Endothelial cell of umbilical vein (primary cell): ENCODE measurements at regions not wholly inside any gene's neighbourhood (a gene's known extent, or its start where the extent isn't known, plus 50 kb on each side); places are given as distances from the start of the nearest gene placed in this dataset.
A peak's percentile ranks its signal among the peaks of the same experiment; 100 is the strongest.

Experiments
- BruUV-seq: library from RNA; stranded (reverse); fragments of 400-500 nt; replicated peaks from 2 replicates; lab custom pipeline; 2021; lab: Mats Ljungman, UMichigan
- CTCF ChIA-PET: fragments of 300-600, 350-600 bp; sonication (Branson Sonifier 250); formaldehyde crosslinking; loops from one replicate; lab custom pipeline; 2021; ENCODE audit warnings: antibody characterized with exemption, inconsistent platforms; lab: Charles Lee
- POLR2A ChIA-PET: fragments of 300-600, 350-600 bp; sonication (Branson Sonifier 250); formaldehyde crosslinking; loops from one replicate; lab custom pipeline; 2021; ENCODE audit warnings: antibody characterized with exemption, inconsistent platforms; lab: Charles Lee
- DNase-seq: peaks from one replicate; pipeline ENCODE4 v3.0.0-alpha.2; 2011; ENCODE audit warnings: low read depth, low spot score
- FAIRE-seq: peaks from 2 replicates; lab custom pipeline; 2011; peaks lifted over from hg19 to GRCh38; lab: Jason Lieb, UNC
- H2AFZ ChIP-seq: 2 replicates; pipeline ENCODE4 v1.6.0; 2012; ENCODE audit warnings: low read depth, low read length, control low read depth, inconsistent platforms
- H3K27ac ChIP-seq: 2 replicates; pipeline ENCODE4 v1.5.1; 2011; ENCODE audit warnings: low read depth, mild to moderate bottlenecking, control low read depth, low read length, moderate library complexity; ENCODE audit not compliant: insufficient read depth
- H3K27me3 ChIP-seq, 2 experiments: 2 replicates each; pipeline versions ENCODE4 v1.6.0 to v1.6.1; 2011; ENCODE audit warnings: low read length in 2 of 2, mixed read lengths in 1 of 2; ENCODE audit not compliant: control insufficient read depth in 2 of 2, insufficient read depth in 2 of 2
- H3K36me3 ChIP-seq, 2 experiments: 2 replicates in 1 of 2; 3 replicates in 1 of 2; pipeline ENCODE4 v1.5.1; 2011; ENCODE audit warnings: low read length in 2 of 2, mild to moderate bottlenecking in 1 of 2, moderate library complexity in 1 of 2; ENCODE audit not compliant: control insufficient read depth in 2 of 2, insufficient read depth in 2 of 2; ENCODE audit errors: extremely low read depth in 1 of 2
- H3K4me1 ChIP-seq: 3 replicates; pipeline ENCODE4 v1.5.1; 2011; ENCODE audit warnings: mild to moderate bottlenecking, low read length; ENCODE audit not compliant: control insufficient read depth, insufficient read depth; ENCODE audit errors: extremely low read depth
- H3K4me2 ChIP-seq: 2 replicates; pipeline ENCODE4 v1.6.1; 2011; ENCODE audit warnings: low read length, control low read depth, mixed read lengths; ENCODE audit not compliant: insufficient read depth
- H3K4me3 ChIP-seq, 3 experiments: fragments of 200-600 bp in 1 of 3; sonication (generic), shearing (Covaris generic) in 1 of 3; replicated peaks in 1 of 3; 2 replicates each; pipeline ENCODE4 v1.5.1; 2011 to 2016; ENCODE audit warnings: control low read depth in 3 of 3, low read length in 3 of 3, mild to moderate bottlenecking in 2 of 3, inconsistent platforms in 1 of 3, low read depth in 1 of 3, moderate library complexity in 1 of 3; ENCODE audit not compliant: insufficient read depth in 1 of 3
- H3K79me2 ChIP-seq: 2 replicates; pipeline ENCODE4 v1.6.0; 2012; ENCODE audit warnings: low read length, inconsistent platforms; ENCODE audit not compliant: control insufficient read depth, insufficient read depth
- H3K9ac ChIP-seq: replicated peaks from 2 replicates; pipeline ENCODE3; 2011; ENCODE audit warnings: low read length, control low read depth; ENCODE audit not compliant: insufficient read depth; ENCODE audit errors: extremely low read depth
- H3K9me1 ChIP-seq: replicated peaks from 3 replicates; pipeline ENCODE4 v1.6.0; 2011; ENCODE audit warnings: mild to moderate bottlenecking, low read length; ENCODE audit not compliant: control insufficient read depth, insufficient read depth; ENCODE audit errors: extremely low read depth
- H3K9me3 ChIP-seq: replicated peaks from 2 replicates; pipeline ENCODE4 v1.5.1; 2012; ENCODE audit warnings: low read length, inconsistent platforms; ENCODE audit not compliant: control insufficient read depth, insufficient read depth
- H4K20me1 ChIP-seq: replicated peaks from 2 replicates; pipeline ENCODE3; 2011; ENCODE audit warnings: mild to moderate bottlenecking, low read length; ENCODE audit not compliant: control insufficient read depth, insufficient read depth; ENCODE audit errors: extremely low read depth
- CTCF ChIP-seq, 2 donors: IDR thresholded peaks; 1 replicate in 1 of 2; 2 replicates in 1 of 2; pipeline ENCODE4 v1.5.1; 2011; ENCODE audit warnings: low read length in 2 of 2, mild to moderate bottlenecking in 2 of 2, moderate library complexity in 2 of 2, control low read depth in 1 of 2, inconsistent platforms in 1 of 2, low read depth in 1 of 2; ENCODE audit not compliant: insufficient read depth in 1 of 2; ENCODE audit errors: extremely low read depth in 1 of 2
- EZH2 ChIP-seq: IDR thresholded peaks from 2 replicates; pipeline ENCODE4 v1.6.1; 2012; ENCODE audit warnings: borderline replicate concordance, low read depth, mild to moderate bottlenecking, moderate library complexity, low read length, inconsistent platforms; ENCODE audit not compliant: severe bottlenecking
- GATA2 ChIP-seq: IDR thresholded peaks from 2 replicates; pipeline ENCODE4 v1.7.0; 2011; ENCODE audit warnings: low read depth, mild to moderate bottlenecking, moderate library complexity, mixed read lengths, low read length; ENCODE audit not compliant: insufficient read length, insufficient read depth
- JUN ChIP-seq: IDR thresholded peaks from 2 replicates; pipeline ENCODE4 v1.6.1; 2011; ENCODE audit warnings: borderline replicate concordance, low read depth; ENCODE audit not compliant: insufficient read length, insufficient read depth
- dilution Hi-C: fragments of 300-500 bp; cut with MboI; formaldehyde crosslinking; loops from one replicate; pipeline ENCODE4 v1.15.0; 2019; ENCODE audit warnings: low sequenced_read_pairs; ENCODE audit not compliant: extremely low pct_ligation_motif_present
- intact Hi-C: fragments of 100-400 bp; cut with micrococcal nuclease; formaldehyde crosslinking; loops from one replicate; pipeline ENCODE4 v1.10.0; 2022

- intact Hi-C loops: no loop called here
These were observed 336.0 kb upstream of the TNP1 start for GRCh38 chr2:217195658-217196446.

More at GRCh38 chr2:217195658-217196446, 336.0 kb upstream of the TNP1 start:
- Histone ChIP-seq H3K36me3 (no peaks in the 10 kb centered on the region), H3K4me2 (no peak overlapping the region), H3K27ac (no peak overlapping the region), H3K9ac (no peak overlapping the region), H4K20me1 (no peaks in the 10 kb centered on the region), H3K27me3 (no peaks in the 10 kb centered on the region), H3K9me3 (no peaks in the 10 kb centered on the region), H3K4me3 (no peak overlapping the region), H3K79me2 (no peaks in the 10 kb centered on the region), H2AFZ (no peak overlapping the region), H3K4me1 (no peaks in the 10 kb centered on the region), H3K9me1 (no peaks in the 10 kb centered on the region)
- POLR2A ChIA-PET: no interaction called here
- no TSS peak for BruUV-seq
- TF ChIP-seq CTCF (IDR thresholded peaks at IDR 0.05; ENCODE audit: extremely low read depth in 1 of 2, insufficient read depth in 1 of 2, low read depth in 1 of 2, low read length in 2 of 2): no peak
- TF ChIP-seq EZH2: no peak
- peak; percentile 34 for TF ChIP-seq GATA2
- no peak for TF ChIP-seq JUN
- dilution Hi-C loops: no loop called here
- FAIRE-seq: no peak
- peak; percentile 10 for DNase-seq
- CTCF ChIA-PET: no interaction called here
